GM23248 (cell line): ENCODE measurements at regions not wholly inside any gene's neighbourhood (a gene's known extent, or its start where the extent isn't known, plus 50 kb on each side); places are given as distances from the start of the nearest gene placed in this dataset.
A peak's percentile ranks its signal among the peaks of the same experiment; 100 is the strongest.
"Not testable (repeated sequence)": the region's sequence is repeated elsewhere in the genome, so short reads cannot be mapped to it uniquely, and the experiment has no call there.

Experiments
- DNase-seq: peaks from one replicate; pipeline ENCODE4 v3.0.0-alpha.2; 2015
- H2AFZ ChIP-seq: fragments of 200-600 bp; sonication (generic); 2 replicates; pipeline ENCODE4 v1.6.1; 2016; ENCODE audit warnings: antibody characterized with exemption
- H3F3A ChIP-seq: fragments of 200-600 bp; sonication (generic); 2 replicates; pipeline ENCODE4 v1.6.1; 2016; ENCODE audit warnings: mild to moderate bottlenecking, antibody characterized with exemption, mixed run types; ENCODE audit not compliant: insufficient read depth
- H3K27ac ChIP-seq: fragments of 200-600 bp; sonication (generic); 2 replicates; pipeline ENCODE4 v1.5.1; 2016; ENCODE audit warnings: mild to moderate bottlenecking
- H3K27me3 ChIP-seq: fragments of 200-600 bp; sonication (generic); replicated peaks from 2 replicates; pipeline ENCODE4 v1.6.1; 2016; ENCODE audit warnings: mild to moderate bottlenecking; ENCODE audit not compliant: insufficient read depth
- H3K36me3 ChIP-seq: fragments of 200-600 bp; sonication (generic); 2 replicates; pipeline ENCODE4 v1.6.1; 2016; ENCODE audit warnings: low read depth, mild to moderate bottlenecking
- H3K4me1 ChIP-seq: fragments of 200-600 bp; sonication (generic); 2 replicates; pipeline ENCODE4 v1.6.1; 2016; ENCODE audit warnings: mild to moderate bottlenecking; ENCODE audit not compliant: insufficient read depth
- H3K4me2 ChIP-seq: fragments of 200-600 bp; sonication (generic); one replicate; pipeline ENCODE4 v1.6.1; 2016; ENCODE audit warnings: mild to moderate bottlenecking; ENCODE audit not compliant: unreplicated experiment
- H3K4me3 ChIP-seq: fragments of 200-600 bp; sonication (generic); 2 replicates; pipeline ENCODE4 v1.5.1; 2016; ENCODE audit warnings: mild to moderate bottlenecking
- H3K79me2 ChIP-seq: fragments of 200-600 bp; sonication (generic); 2 replicates; pipeline ENCODE4 v1.6.1; 2016; ENCODE audit warnings: mild to moderate bottlenecking; ENCODE audit not compliant: insufficient read depth
- H3K9ac ChIP-seq: fragments of 200-600 bp; sonication (generic); 2 replicates; pipeline ENCODE4 v1.6.1; 2016; ENCODE audit warnings: mild to moderate bottlenecking
- H3K9me2 ChIP-seq: fragments of 200-600 bp; sonication (generic); 2 replicates; pipeline ENCODE4 v1.6.1; 2016; ENCODE audit warnings: mixed run types, mild to moderate bottlenecking, moderate library complexity; ENCODE audit not compliant: insufficient read depth
- H3K9me3 ChIP-seq: fragments of 200-600 bp; sonication (generic); one replicate; pipeline ENCODE4 v1.6.1; 2017; ENCODE audit warnings: low read depth
- H4K20me1 ChIP-seq: fragments of 200-600 bp; sonication (generic); 2 replicates; pipeline ENCODE4 v1.6.0; 2016; ENCODE audit not compliant: insufficient read depth
- EZH2 ChIP-seq: fragments of 200-600 bp; sonication (generic); IDR thresholded peaks from 2 replicates; pipeline ENCODE4 v1.6.1; 2018; ENCODE audit warnings: antibody characterized with exemption, mild to moderate bottlenecking; ENCODE audit not compliant: insufficient read depth, poor library complexity, severe bottlenecking
- EZH2phosphoT487 ChIP-seq: fragments of 200-600 bp; sonication (generic); IDR thresholded peaks from 2 replicates; pipeline ENCODE4 v1.6.1; 2018; ENCODE audit warnings: antibody characterized with exemption, moderate library complexity, mild to moderate bottlenecking, low read depth; ENCODE audit not compliant: insufficient read depth
- WGBS, 2 experiments: methylation state at CpG; one replicate each; pipeline ENCODE4 v1.1.6; 2015 to 2017; ENCODE audit warnings: low lambda C conversion rate in 2 of 2, low coverage in 1 of 2; ENCODE audit errors: missing lambda C conversion rate in 2 of 2; 5-methylcytosine and 5-hydroxymethylcytosine counted together
- in situ Hi-C: fragments of 300-500 bp; cut with MboI; formaldehyde crosslinking; loops from 2 replicates; pipeline ENCODE4 v1.15.0; 2020

GRCh38 chr6:113718588-113718987 is 138.6 kb upstream of the MARCKS start:
- Histone ChIP-seq H4K20me1 (no peaks in the 10 kb centered on the region), H3K27ac (no peak overlapping the region), H3K4me1 (peaks cover 5% of the 10 kb centered on the region; the same call in 1 of the 2 replicates), H2AFZ (no peak overlapping the region), H3K9ac (no peak overlapping the region), H3K4me2 (no peak overlapping the region), H3K79me2 (no peaks in the 10 kb centered on the region), H3K4me3 (no peak overlapping the region), H3F3A (no peaks in the 10 kb centered on the region), H3K36me3 (no peaks in the 10 kb centered on the region), H3K9me2 (no peaks in the 10 kb centered on the region), H3K27me3 (no peaks in the 10 kb centered on the region), H3K9me3 (no peaks in the 10 kb centered on the region)
- 83 to 86% methylated on average over 4 of the region's 4 CpGs for WGBS, 2 experiments
- no peak for DNase-seq
- in situ Hi-C loops: no loop called here
- TF ChIP-seq EZH2 (no peak), EZH2phosphoT487 (no peak)

- in situ Hi-C loops: no loop called here
- H4K20me1 ChIP-seq: no peaks in the 10 kb centered on the region
- WGBS, 2 experiments: 77 to 85% methylated on average over 2 of the region's 2 CpGs
- H2AFZ ChIP-seq: no peak overlapping the region
- H3K27ac ChIP-seq: no peak overlapping the region
- no peak for TF ChIP-seq EZH2phosphoT487
- no peak overlapping the region for H3K4me3 ChIP-seq
- no peaks in the 10 kb centered on the region for H3F3A ChIP-seq
- H3K79me2 ChIP-seq: no peaks in the 10 kb centered on the region
- no peak overlapping the region for H3K4me2 ChIP-seq
- no peaks in the 10 kb centered on the region for H3K9me3 ChIP-seq
- peaks cover 5% of the 10 kb centered on the region; the same call in 1 of the 2 replicates for H3K4me1 ChIP-seq
- no peaks in the 10 kb centered on the region for H3K36me3 ChIP-seq
- DNase-seq: peak; percentile 37
- H3K9me2 ChIP-seq: no peaks in the 10 kb centered on the region
- no peak overlapping the region for H3K9ac ChIP-seq
- no peaks in the 10 kb centered on the region for H3K27me3 ChIP-seq
Measured at GRCh38 chr6:113719064-113719463, 138.1 kb upstream of the MARCKS start.

DNA sequence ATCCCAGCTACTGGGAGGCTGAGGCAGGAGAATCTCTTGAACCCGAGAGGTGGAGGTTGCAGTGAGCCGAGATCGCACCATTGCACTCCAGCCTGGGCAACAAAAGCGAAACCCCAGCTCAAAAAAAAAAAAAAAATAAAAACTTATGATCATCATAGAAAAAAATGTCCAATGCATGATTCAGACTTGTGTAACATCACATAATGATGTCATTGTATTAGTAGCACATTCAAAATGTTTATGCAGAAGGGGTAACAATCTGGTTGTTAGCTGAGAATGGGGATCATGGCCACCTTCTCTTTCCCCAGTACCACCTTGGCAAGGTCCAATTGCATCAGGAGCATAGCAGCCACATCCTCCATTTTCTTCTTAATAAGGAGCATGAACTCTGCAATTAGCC is 137.6 kb upstream of the MARCKS start:
- no peak overlapping the region for H3K4me2 ChIP-seq
- no peak overlapping the region for H3K27ac ChIP-seq
- no peak for TF ChIP-seq EZH2
- no peak for TF ChIP-seq EZH2phosphoT487
- H2AFZ ChIP-seq: no peak overlapping the region
- H3K9me2 ChIP-seq: no peaks in the 10 kb centered on the region
- H3K27me3 ChIP-seq: no peaks in the 10 kb centered on the region
- no peak overlapping the region for H3K9ac ChIP-seq
- H3F3A ChIP-seq: no peaks in the 10 kb centered on the region
- in situ Hi-C loops: no loop called here
- no peak overlapping the region for H3K4me3 ChIP-seq
- no peaks in the 10 kb centered on the region for H3K9me3 ChIP-seq
- DNase-seq: peak; percentile 69
- 95 to 100% methylated on average over 1 to 4 of the region's 4 CpGs for WGBS, 2 experiments
- H3K36me3 ChIP-seq: no peaks in the 10 kb centered on the region
- no peaks in the 10 kb centered on the region for H4K20me1 ChIP-seq
- H3K79me2 ChIP-seq: no peaks in the 10 kb centered on the region
- peaks cover 5% of the 10 kb centered on the region; the same call in 1 of the 2 replicates for H3K4me1 ChIP-seq

DNA sequence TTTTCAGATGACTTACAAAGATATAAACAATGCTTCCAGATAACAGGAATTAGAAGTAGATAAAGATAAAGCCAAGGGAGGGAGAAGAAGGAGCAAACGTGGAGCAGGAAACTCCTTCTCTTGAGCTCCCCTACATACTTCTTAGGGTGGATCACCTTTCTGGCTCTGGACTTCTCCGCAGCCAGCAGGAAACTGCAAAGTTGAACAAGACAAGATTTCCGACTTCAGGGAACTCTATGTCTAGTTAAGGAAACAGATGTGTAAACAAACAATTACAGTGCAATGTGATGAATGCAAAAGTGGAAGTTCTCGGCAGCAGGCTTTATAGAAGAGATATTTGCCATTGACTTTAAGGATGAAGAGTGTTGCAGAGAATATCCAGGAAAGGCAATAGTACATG is 134.0 kb upstream of the MARCKS start:
- no peaks in the 10 kb centered on the region for H3K36me3 ChIP-seq
- H3K4me3 ChIP-seq: no peak overlapping the region
- no peaks in the 10 kb centered on the region for H4K20me1 ChIP-seq
- in situ Hi-C loops: no loop called here
- no peaks in the 10 kb centered on the region for H3K9me2 ChIP-seq
- H3K4me1 ChIP-seq: peaks cover 5% of the 10 kb centered on the region; the same call in 1 of the 2 replicates
- no peaks in the 10 kb centered on the region for H3K27me3 ChIP-seq
- H3F3A ChIP-seq: no peaks in the 10 kb centered on the region
- H3K9ac ChIP-seq: no peak overlapping the region
- H3K27ac ChIP-seq: no peak overlapping the region
- no peaks in the 10 kb centered on the region for H3K79me2 ChIP-seq
- H3K4me2 ChIP-seq: no peak overlapping the region
- no peak for DNase-seq
- TF ChIP-seq EZH2phosphoT487 (no peak), EZH2 (no peak)
- H2AFZ ChIP-seq: 0 out of 2 replicates have a peak overlapping the region, but pooled peaks have one; percentile 34
- WGBS, 2 experiments: 52 to 53% methylated on average over 4 of the region's 4 CpGs
- H3K9me3 ChIP-seq: no peaks in the 10 kb centered on the region

DNA sequence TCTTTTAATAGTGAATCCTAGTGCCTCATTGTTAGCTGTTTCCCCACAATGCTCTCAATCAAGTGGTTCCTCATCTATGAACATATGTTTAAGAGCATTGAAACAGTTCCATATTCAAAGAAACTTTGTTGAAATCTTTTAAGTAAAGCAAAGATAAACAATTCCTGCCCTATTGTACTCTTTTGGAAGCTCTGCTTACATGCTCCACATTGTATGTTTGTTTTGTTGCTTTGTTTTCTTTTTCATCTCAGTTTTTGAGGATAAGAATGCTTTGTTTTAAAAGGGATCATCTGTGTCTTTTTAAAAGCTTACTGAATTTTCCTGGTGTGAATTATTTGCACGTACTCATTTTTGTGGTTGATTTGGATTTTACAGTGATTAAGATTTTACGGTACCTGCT is 132.2 kb upstream of the MARCKS start:
- H3K9me2 ChIP-seq, H3K4me2 ChIP-seq, H3K9ac ChIP-seq, H2AFZ ChIP-seq, H3K36me3 ChIP-seq, H3K9me3 ChIP-seq, DNase-seq, H3K4me1 ChIP-seq, H4K20me1 ChIP-seq, H3K27ac ChIP-seq, H3F3A ChIP-seq, H3K79me2 ChIP-seq, in situ Hi-C loops, H3K4me3 ChIP-seq, H3K27me3 ChIP-seq: not testable (repeated sequence)
- WGBS, 2 experiments: 77 to 82% methylated on average over 2 of the region's 2 CpGs
